K562 (cell line): ENCODE measurements at regions not wholly inside any gene's neighbourhood (a gene's known extent, or its start where the extent isn't known, plus 50 kb on each side); places are given as distances from the start of the nearest gene placed in this dataset.

Experiments used
- ATAC-seq: fragments of 200-7000 bp; cut with Tn5 transposase; 3 replicates; pipeline ENCODE4 v1.9.1; 2020; ENCODE audit warnings: moderate library complexity
- BruUV-seq: library from RNA; stranded (reverse); fragments of 400-500 nt; replicated peaks from 2 replicates; lab custom pipeline; 2021; lab: Mats Ljungman, UMichigan
- CTCF ChIA-PET: fragments of 300-600 bp; formaldehyde crosslinking; extraction: SDS; loops from one replicate; lab custom pipeline; 2021; ENCODE audit warnings: low intra/inter-chr PET ratio; lab: Yijun Ruan, JAX
- POLR2A ChIA-PET: fragments of 300-600, 350-650 bp; sonication (Branson Sonifier 250); formaldehyde crosslinking; extraction: SDS; loops from one replicate; lab custom pipeline; 2021; ENCODE audit warnings: antibody characterized with exemption, inconsistent platforms; lab: Yijun Ruan, JAX
- DNase-seq, 4 experiments: peaks; one replicate each; pipeline versions ENCODE4 v3.0.0 to v3.0.0-alpha.2; 2011 to 2018; ENCODE audit warnings: low spot score in 3 of 4, mixed read lengths in 3 of 4; ENCODE audit errors: extremely low read depth in 1 of 4
- FAIRE-seq: peaks from 2 replicates; lab custom pipeline; 2011; peaks lifted over from hg19 to GRCh38; lab: Jason Lieb, UNC
- H2AFZ ChIP-seq: 2 replicates; pipeline ENCODE4 v1.6.0; 2011; ENCODE audit warnings: low read depth, low read length, control low read depth, inconsistent platforms
- H3K27ac ChIP-seq: fragments of 200-600 bp; 3 replicates; pipeline ENCODE4 v1.8.0; 2011; ENCODE audit warnings: low read depth, mild to moderate bottlenecking, control low read depth, inconsistent platforms, low read length, moderate library complexity, mixed read lengths; ENCODE audit errors: extremely low read depth
- H3K27me3 ChIP-seq, 2 experiments: fragments of 300-600 bp in 1 of 2; 2 replicates in 1 of 2; 3 replicates in 1 of 2; pipeline versions ENCODE4 v1.6.0 to v1.8.0; 2011; ENCODE audit warnings: inconsistent platforms in 2 of 2, low read length in 2 of 2, mild to moderate bottlenecking in 1 of 2, mixed read lengths in 1 of 2, moderate library complexity in 1 of 2; ENCODE audit not compliant: control insufficient read depth in 2 of 2, insufficient read depth in 2 of 2
- H3K36me3 ChIP-seq: fragments of 300-600 bp; 3 replicates; pipeline ENCODE4 v1.8.0; 2011; ENCODE audit warnings: mild to moderate bottlenecking, low read length, inconsistent platforms; ENCODE audit not compliant: control insufficient read depth, insufficient read depth
- H3K4me1 ChIP-seq, 2 experiments: fragments of 200-600 bp in 1 of 2; replicated peaks in 1 of 2; 2 replicates in 1 of 2; 3 replicates in 1 of 2; pipeline versions ENCODE4 v1.5.1 to v1.8.0; 2011; ENCODE audit warnings: inconsistent platforms in 2 of 2, low read length in 2 of 2, mild to moderate bottlenecking in 1 of 2, mixed read lengths in 1 of 2, moderate library complexity in 1 of 2; ENCODE audit not compliant: control insufficient read depth in 2 of 2, insufficient read depth in 2 of 2
- H3K4me2 ChIP-seq: 2 replicates; pipeline ENCODE4 v1.6.1; 2011; ENCODE audit warnings: low read length, control low read depth, inconsistent platforms, mixed read lengths; ENCODE audit not compliant: insufficient read depth
- H3K4me3 ChIP-seq: fragments of 200-600 bp; sonication (generic), shearing (Covaris generic); 2 replicates; pipeline ENCODE4 v1.5.1; 2016; ENCODE audit warnings: control low read depth, inconsistent platforms
- H3K79me2 ChIP-seq: fragments of 200-600 bp; 3 replicates; pipeline ENCODE4 v1.8.0; 2011; ENCODE audit warnings: low read length, inconsistent platforms; ENCODE audit not compliant: control insufficient read depth, insufficient read depth
- H3K9ac ChIP-seq, 2 experiments: 2 replicates each; pipeline versions ENCODE4 v1.6.0 to v1.6.1; 2011; ENCODE audit warnings: low read depth in 2 of 2, low read length in 2 of 2, control low read depth in 1 of 2, inconsistent platforms in 1 of 2, mild to moderate bottlenecking in 1 of 2, mixed read lengths in 1 of 2; ENCODE audit not compliant: insufficient read depth in 1 of 2
- H3K9me1 ChIP-seq: one replicate; pipeline ENCODE4 v1.6.0; 2011; ENCODE audit warnings: inconsistent platforms, mild to moderate bottlenecking, low read length, moderate library complexity; ENCODE audit not compliant: control insufficient read depth, insufficient read depth
- H3K9me3 ChIP-seq: replicated peaks from 2 replicates; pipeline ENCODE4 v1.5.1; 2011; ENCODE audit warnings: low read depth, low read length, inconsistent platforms; ENCODE audit not compliant: control insufficient read depth, insufficient read depth
- H4K20me1 ChIP-seq: replicated peaks from 2 replicates; pipeline ENCODE4 v1.6.1; 2011; ENCODE audit warnings: low read length, inconsistent platforms, mixed read lengths; ENCODE audit not compliant: control insufficient read depth, insufficient read depth
- LARP7 ChIP-seq: fragments of 450-650 bp; IDR thresholded peaks from 2 replicates; pipeline ENCODE4 v1.6.1; 2016
- NFRKB ChIP-seq: fragments of 450-650 bp; IDR thresholded peaks from 2 replicates; pipeline ENCODE4 v1.6.1; 2016; ENCODE audit warnings: low read depth
- PTTG1 ChIP-seq: fragments of 450-650 bp; IDR thresholded peaks from 2 replicates; pipeline ENCODE4 v1.6.1; 2016; ENCODE audit warnings: low read depth, mild to moderate bottlenecking, missing genetic modification characterization, missing compliant biosample characterization
- PYGO2 ChIP-seq: fragments of 450-650 bp; IDR thresholded peaks from 2 replicates; pipeline ENCODE4 v1.6.1; 2016; ENCODE audit warnings: mild to moderate bottlenecking, missing genetic modification characterization, moderate library complexity, missing compliant biosample characterization
- RBM25 ChIP-seq: fragments of 200-400 bp; formaldehyde crosslinking; IDR thresholded peaks from 2 replicates; pipeline ENCODE4 v1.6.1; 2018; ENCODE audit warnings: low read length, low read depth, moderate library complexity; ENCODE audit not compliant: severe bottlenecking
- RREB1 ChIP-seq: fragments of 250-450 bp; sonication (Bioruptor Pico); IDR thresholded peaks from 2 replicates; pipeline ENCODE4 v1.4.0; 2020
- SAP30 ChIP-seq: fragments of 200-600 bp; sonication (generic); IDR thresholded peaks from 2 replicates; pipeline ENCODE4 v1.6.1; 2012; ENCODE audit warnings: borderline replicate concordance, low read depth, mild to moderate bottlenecking, moderate library complexity, low read length, control low read depth, inconsistent platforms; ENCODE audit not compliant: insufficient read depth, poor library complexity, severe bottlenecking
- SMAD3 ChIP-seq: fragments of 450-650 bp; formaldehyde crosslinking; conservative IDR thresholded peaks from 2 replicates; pipeline ENCODE4 v1.4.0; 2020; ENCODE audit warnings: mild to moderate bottlenecking
- TAF9B ChIP-seq: fragments of 450-650 bp; IDR thresholded peaks from 2 replicates; pipeline ENCODE4 v1.6.1; 2018; ENCODE audit warnings: mild to moderate bottlenecking; ENCODE audit not compliant: partially characterized antibody
- TFAM ChIP-seq: fragments of 250-450 bp; sonication (Bioruptor Pico); conservative IDR thresholded peaks from 2 replicates; pipeline ENCODE4 v1.5.0; 2021; ENCODE audit warnings: mild to moderate bottlenecking, moderate library complexity
- ZEB2 ChIP-seq: fragments of 450-650 bp; IDR thresholded peaks from 2 replicates; pipeline ENCODE4 v1.6.1; 2016
- ZMIZ1 ChIP-seq, 2 experiments: fragments of 150-350 bp in 1 of 2; IDR thresholded peaks; 2 replicates each; pipeline ENCODE4 v1.6.1; 2012 to 2016; ENCODE audit warnings: low read depth in 2 of 2, low read length in 2 of 2, mild to moderate bottlenecking in 1 of 2, moderate library complexity in 1 of 2
- ZNF696 ChIP-seq: fragments of 250-450 bp; sonication (Bioruptor Pico); conservative IDR thresholded peaks from 2 replicates; pipeline ENCODE4 v1.4.0; 2020; ENCODE audit warnings: mild to moderate bottlenecking, moderate library complexity
- WGBS: fragments of 100-300 bp; shearing (Covaris generic); methylation state at CpG from one replicate; pipeline ENCODE4 v1.1.6; 2016; ENCODE audit warnings: low coverage, mixed read lengths; ENCODE audit not compliant: insufficient coverage; ENCODE audit errors: missing lambda C conversion rate; 5-methylcytosine and 5-hydroxymethylcytosine counted together
- in situ Hi-C: fragments of 300-500 bp; cut with MboI; formaldehyde crosslinking; loops from 4 replicates; pipeline ENCODE4 v1.15.0; 2018; ENCODE audit warnings: inconsistent platforms, mixed read lengths
- intact Hi-C: fragments of 100-400 bp; cut with micrococcal nuclease; formaldehyde crosslinking; loops from 2 replicates; pipeline ENCODE4 v1.14.2; 2022
- TF ChIP-seq, protein P1 (sequence below): conservative IDR thresholded peaks from 2 replicates; pipeline ENCODE4 v1.6.1; 2011; ENCODE audit warnings: low read depth, mild to moderate bottlenecking, low read length; ENCODE audit not compliant: control insufficient read depth

- Histone ChIP-seq H3K9me3 (no peaks in the 10 kb centered on the region), H3K4me3 (no peak overlapping the region), H3K4me1 (no peaks in the 10 kb centered on the region), H3K27me3 (no peaks in the 10 kb centered on the region), H3K36me3 (no peaks in the 10 kb centered on the region), H3K4me2 (no peak overlapping the region), H3K9ac (no peak overlapping the region), H3K79me2 (no peaks in the 10 kb centered on the region), H3K9me1 (no peaks in the 10 kb centered on the region), H4K20me1 (no peaks in the 10 kb centered on the region), H3K27ac (no peak overlapping the region), H2AFZ (no peak overlapping the region)
- ATAC-seq, result no peak
- 0% methylated on average over 2 of the region's 2 CpGs for WGBS
- no TSS peak for BruUV-seq
- CTCF ChIA-PET, result no interaction called here
- POLR2A ChIA-PET, result no interaction called here
- no peak for DNase-seq
- in situ Hi-C loops, result no loop called here
- FAIRE-seq, result no peak
- intact Hi-C loops, result no loop called here
- TF ChIP-seq SAP30 (no peak), PYGO2 (tag) (no peak), ZNF696 (no peak), PTTG1 (tag) (no peak), ZMIZ1 (IDR thresholded peaks at IDR 0.05; ENCODE audit: low read depth in 2 of 2, low read length in 2 of 2) (no peak), SMAD3 (no peak), TFAM (CRISPR knock-in tag) (no peak), LARP7 (no peak), NFRKB (no peak), ZEB2 (no peak), TAF9B (no peak), RREB1 (CRISPR knock-in tag) (no peak), RBM25 (no peak)
- TF ChIP-seq, protein P1, sequence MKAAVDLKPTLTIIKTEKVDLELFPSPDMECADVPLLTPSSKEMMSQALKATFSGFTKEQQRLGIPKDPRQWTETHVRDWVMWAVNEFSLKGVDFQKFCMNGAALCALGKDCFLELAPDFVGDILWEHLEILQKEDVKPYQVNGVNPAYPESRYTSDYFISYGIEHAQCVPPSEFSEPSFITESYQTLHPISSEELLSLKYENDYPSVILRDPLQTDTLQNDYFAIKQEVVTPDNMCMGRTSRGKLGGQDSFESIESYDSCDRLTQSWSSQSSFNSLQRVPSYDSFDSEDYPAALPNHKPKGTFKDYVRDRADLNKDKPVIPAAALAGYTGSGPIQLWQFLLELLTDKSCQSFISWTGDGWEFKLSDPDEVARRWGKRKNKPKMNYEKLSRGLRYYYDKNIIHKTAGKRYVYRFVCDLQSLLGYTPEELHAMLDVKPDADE, result no peak
Measured at GRCh38 chr2:77746780-77747179, 224.6 kb upstream of the LRRTM4 start.
